ENCODE measurements at regions not wholly inside any gene's neighbourhood (a gene's known extent, or its start where the extent isn't known, plus 50 kb on each side); places are given as distances from the start of the nearest gene placed in this dataset.

GRCh38 chr3:64805248-64805647 lies 117.4 kb upstream of the ADAMTS9 start:
- TF ChIP-seq, protein P1, sequence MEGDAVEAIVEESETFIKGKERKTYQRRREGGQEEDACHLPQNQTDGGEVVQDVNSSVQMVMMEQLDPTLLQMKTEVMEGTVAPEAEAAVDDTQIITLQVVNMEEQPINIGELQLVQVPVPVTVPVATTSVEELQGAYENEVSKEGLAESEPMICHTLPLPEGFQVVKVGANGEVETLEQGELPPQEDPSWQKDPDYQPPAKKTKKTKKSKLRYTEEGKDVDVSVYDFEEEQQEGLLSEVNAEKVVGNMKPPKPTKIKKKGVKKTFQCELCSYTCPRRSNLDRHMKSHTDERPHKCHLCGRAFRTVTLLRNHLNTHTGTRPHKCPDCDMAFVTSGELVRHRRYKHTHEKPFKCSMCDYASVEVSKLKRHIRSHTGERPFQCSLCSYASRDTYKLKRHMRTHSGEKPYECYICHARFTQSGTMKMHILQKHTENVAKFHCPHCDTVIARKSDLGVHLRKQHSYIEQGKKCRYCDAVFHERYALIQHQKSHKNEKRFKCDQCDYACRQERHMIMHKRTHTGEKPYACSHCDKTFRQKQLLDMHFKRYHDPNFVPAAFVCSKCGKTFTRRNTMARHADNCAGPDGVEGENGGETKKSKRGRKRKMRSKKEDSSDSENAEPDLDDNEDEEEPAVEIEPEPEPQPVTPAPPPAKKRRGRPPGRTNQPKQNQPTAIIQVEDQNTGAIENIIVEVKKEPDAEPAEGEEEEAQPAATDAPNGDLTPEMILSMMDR (IDR thresholded peaks at IDR 0.05; ENCODE audit: insufficient read depth in 1 of 2, low read depth in 1 of 2, low read length in 1 of 2, severe bottlenecking in 1 of 2, unreplicated experiment in 1 of 2), result no peak
- Histone ChIP-seq H3K36me3 (ENCODE audit: control insufficient read depth, insufficient read depth, low read length) (no peaks in the 10 kb centered on the region), H3K4me3 (ENCODE audit: low read depth, low read length) (no peak overlapping the region), H3K4me1 (peaks cover 18% of the 10 kb centered on the region; the same call in 1 of the 2 replicates), H3K27me3 (replicated peaks; ENCODE audit: control insufficient read depth, insufficient read depth, low read length) (no peaks in the 10 kb centered on the region; the same call in 1 of the 2 replicates), H3K9me3 (no peaks in the 10 kb centered on the region)
- Mint-ChIP-seq H3K36me3 (ENCODE audit: insufficient read depth, unreplicated experiment) (no peaks in the 10 kb centered on the region), H3K4me1 (ENCODE audit: low read depth, unreplicated experiment) (peaks cover 17% of the 10 kb centered on the region), H3K27ac (ENCODE audit: unreplicated experiment) (no peak overlapping the region), H3K4me3 (ENCODE audit: unreplicated experiment) (no peak overlapping the region), H3K9me3 (ENCODE audit: unreplicated experiment) (no peaks in the 10 kb centered on the region), H3K27me3 (ENCODE audit: insufficient read depth, unreplicated experiment) (no peaks in the 10 kb centered on the region)
- ChIA-PET POLR2A (no interaction called here), CTCF (no interaction called here)
- DNase-seq, result no peak
- BruUV-seq (replicated peaks), result no TSS peak
- intact Hi-C loops (cut with micrococcal nuclease; ENCODE audit: unreplicated experiment), result no loop called here

- CTCF ChIA-PET, result no interaction called here
Observed at GRCh38 chr3:64803469-64803868, 115.7 kb upstream of the ADAMTS9 start.

GRCh38 chr3:64802460-64802859 lies 114.7 kb upstream of the ADAMTS9 start:
- H3K4me1 ChIP-seq, result peaks cover 14% of the 10 kb centered on the region; the same call in 1 of the 2 replicates
- CTCF ChIA-PET, result no interaction called here
- H3K4me3 ChIP-seq (ENCODE audit: low read depth, low read length), result no peak overlapping the region
- peaks cover 16% of the 10 kb centered on the region for H3K4me1 Mint-ChIP-seq (ENCODE audit: low read depth, unreplicated experiment)
- H3K27me3 Mint-ChIP-seq (ENCODE audit: insufficient read depth, unreplicated experiment), result no peaks in the 10 kb centered on the region
- TF ChIP-seq, protein P1 (IDR thresholded peaks at IDR 0.05; ENCODE audit: insufficient read depth in 1 of 2, low read depth in 1 of 2, low read length in 1 of 2, severe bottlenecking in 1 of 2, unreplicated experiment in 1 of 2), result no peak
- POLR2A ChIA-PET, result no interaction called here
- H3K27ac Mint-ChIP-seq (ENCODE audit: unreplicated experiment), result no peak overlapping the region
- no peaks in the 10 kb centered on the region for H3K9me3 ChIP-seq
- H3K4me3 Mint-ChIP-seq (ENCODE audit: unreplicated experiment), result no peak overlapping the region
- intact Hi-C loops (cut with micrococcal nuclease; ENCODE audit: unreplicated experiment), result no loop called here
- H3K9me3 Mint-ChIP-seq (ENCODE audit: unreplicated experiment), result no peaks in the 10 kb centered on the region
- H3K36me3 Mint-ChIP-seq (ENCODE audit: insufficient read depth, unreplicated experiment), result no peaks in the 10 kb centered on the region
- DNase-seq, result no peak
- H3K27me3 ChIP-seq (replicated peaks; ENCODE audit: control insufficient read depth, insufficient read depth, low read length), result no peaks in the 10 kb centered on the region; the same call in 1 of the 2 replicates
- no TSS peak for BruUV-seq (replicated peaks)
- H3K36me3 ChIP-seq (ENCODE audit: control insufficient read depth, insufficient read depth, low read length), result no peaks in the 10 kb centered on the region

More at GRCh38 chr3:64803469-64803868, 115.7 kb upstream of the ADAMTS9 start:
- TF ChIP-seq, protein P1 (IDR thresholded peaks at IDR 0.05; ENCODE audit: insufficient read depth in 1 of 2, low read depth in 1 of 2, low read length in 1 of 2, severe bottlenecking in 1 of 2, unreplicated experiment in 1 of 2), result no peak
- no peaks in the 10 kb centered on the region for H3K27me3 Mint-ChIP-seq (ENCODE audit: insufficient read depth, unreplicated experiment)
- H3K9me3 Mint-ChIP-seq (ENCODE audit: unreplicated experiment), result no peaks in the 10 kb centered on the region
- H3K36me3 ChIP-seq (ENCODE audit: control insufficient read depth, insufficient read depth, low read length), result no peaks in the 10 kb centered on the region
- DNase-seq, result no peak
- H3K27ac Mint-ChIP-seq (ENCODE audit: unreplicated experiment), result no peak overlapping the region
- peaks cover 18% of the 10 kb centered on the region; the same call in 1 of the 2 replicates for H3K4me1 ChIP-seq
- peaks cover 17% of the 10 kb centered on the region for H3K4me1 Mint-ChIP-seq (ENCODE audit: low read depth, unreplicated experiment)
- intact Hi-C loops (cut with micrococcal nuclease; ENCODE audit: unreplicated experiment), result no loop called here
- no peaks in the 10 kb centered on the region for H3K36me3 Mint-ChIP-seq (ENCODE audit: insufficient read depth, unreplicated experiment)
- H3K27me3 ChIP-seq (replicated peaks; ENCODE audit: control insufficient read depth, insufficient read depth, low read length), result no peaks in the 10 kb centered on the region; the same call in 1 of the 2 replicates
- no peaks in the 10 kb centered on the region for H3K9me3 ChIP-seq
- H3K4me3 Mint-ChIP-seq (ENCODE audit: unreplicated experiment), result no peak overlapping the region
- POLR2A ChIA-PET, result no interaction called here
- H3K4me3 ChIP-seq (ENCODE audit: low read depth, low read length), result no peak overlapping the region
- BruUV-seq (replicated peaks), result no TSS peak

All from Caco-2 (cell line).